Lower leg skin (tissue), 3 donors: ENCODE measurements at regions not wholly inside any gene's neighbourhood (a gene's known extent, or its start where the extent isn't known, plus 50 kb on each side); places are given as distances from the start of the nearest gene placed in this dataset.

Experiments
- CTCF ChIP-seq, 3 donors: fragments of 450-650 bp; IDR thresholded peaks; one replicate each; pipeline ENCODE4 v1.5.1; 2016; ENCODE audit warnings: antibody characterized with exemption in 3 of 3, mild to moderate bottlenecking in 3 of 3, moderate library complexity in 2 of 3
- POLR2A ChIP-seq, 2 donors: fragments of 450-650 bp; IDR thresholded peaks; one replicate each; pipeline ENCODE4 v1.6.1; 2016 to 2017; ENCODE audit warnings: antibody characterized with exemption in 2 of 2, mild to moderate bottlenecking in 1 of 2, moderate library complexity in 1 of 2

DNA sequence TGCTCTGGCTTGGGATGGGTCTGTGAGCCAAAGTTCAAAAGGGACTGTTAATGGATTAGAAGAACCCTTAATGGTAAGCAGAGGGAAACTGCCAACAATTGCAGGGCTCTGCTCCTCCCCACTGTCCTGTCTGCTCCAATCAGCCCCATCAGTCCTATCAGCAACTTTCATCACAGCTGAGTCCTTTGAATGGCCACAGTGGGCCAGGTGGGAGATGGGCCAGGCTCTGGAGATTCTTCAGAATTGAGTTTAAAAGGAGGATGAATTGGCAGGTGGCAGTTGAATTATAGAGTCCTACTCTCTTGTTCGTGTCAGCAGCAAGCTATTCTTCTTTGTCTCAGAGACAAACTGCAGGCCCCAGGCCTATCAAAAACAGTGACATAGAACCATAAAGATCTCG is 573.9 kb downstream of the EPHA4 start:
- TF ChIP-seq CTCF (IDR thresholded peaks at IDR 0.05) (no peak), POLR2A (IDR thresholded peaks at IDR 0.05) (no peak)
